Thyroid gland (tissue), 4 donors: ENCODE measurements at regions not wholly inside any gene's neighbourhood (a gene's known extent, or its start where the extent isn't known, plus 50 kb on each side); places are given as distances from the start of the nearest gene placed in this dataset.

Experiments used
- POLR2A ChIP-seq, 2 donors: fragments of 450-650 bp; IDR thresholded peaks; one replicate each; pipeline ENCODE4 v1.6.1; 2017; ENCODE audit warnings: antibody characterized with exemption in 2 of 2, mild to moderate bottlenecking in 2 of 2, moderate library complexity in 1 of 2
- TF ChIP-seq, protein P1 (sequence below), 6 experiments: fragments of 200-600 bp in 3 of 6; fragments of 450-650 bp in 3 of 6; sonication (generic) in 3 of 6; IDR thresholded peaks; one replicate each; pipeline ENCODE4 v1.5.1; 2016 to 2019; ENCODE audit warnings: antibody characterized with exemption in 6 of 6, mild to moderate bottlenecking in 2 of 6, inconsistent platforms in 1 of 6, moderate library complexity in 1 of 6

DNA sequence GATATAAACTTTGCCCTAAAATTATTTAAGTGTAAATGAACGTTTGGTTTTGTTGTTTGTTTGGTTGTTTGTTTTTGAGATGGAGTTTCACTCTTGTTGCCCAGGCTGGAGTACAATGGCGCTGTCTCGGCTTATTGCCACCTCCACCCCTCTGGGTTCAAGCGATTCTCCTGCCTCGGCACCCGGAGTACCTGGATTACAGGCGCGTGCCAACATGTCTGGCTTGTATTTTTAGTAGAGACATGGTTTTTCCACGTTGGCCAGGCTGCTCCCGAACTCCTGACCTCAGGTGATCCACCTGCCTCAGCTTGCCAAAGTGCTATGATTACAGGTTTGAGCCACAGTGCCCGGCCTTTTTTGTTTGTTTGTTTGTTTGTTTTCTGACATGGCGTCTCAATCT is 87.9 kb upstream of the CHD2 start:
- TF ChIP-seq, protein P1, sequence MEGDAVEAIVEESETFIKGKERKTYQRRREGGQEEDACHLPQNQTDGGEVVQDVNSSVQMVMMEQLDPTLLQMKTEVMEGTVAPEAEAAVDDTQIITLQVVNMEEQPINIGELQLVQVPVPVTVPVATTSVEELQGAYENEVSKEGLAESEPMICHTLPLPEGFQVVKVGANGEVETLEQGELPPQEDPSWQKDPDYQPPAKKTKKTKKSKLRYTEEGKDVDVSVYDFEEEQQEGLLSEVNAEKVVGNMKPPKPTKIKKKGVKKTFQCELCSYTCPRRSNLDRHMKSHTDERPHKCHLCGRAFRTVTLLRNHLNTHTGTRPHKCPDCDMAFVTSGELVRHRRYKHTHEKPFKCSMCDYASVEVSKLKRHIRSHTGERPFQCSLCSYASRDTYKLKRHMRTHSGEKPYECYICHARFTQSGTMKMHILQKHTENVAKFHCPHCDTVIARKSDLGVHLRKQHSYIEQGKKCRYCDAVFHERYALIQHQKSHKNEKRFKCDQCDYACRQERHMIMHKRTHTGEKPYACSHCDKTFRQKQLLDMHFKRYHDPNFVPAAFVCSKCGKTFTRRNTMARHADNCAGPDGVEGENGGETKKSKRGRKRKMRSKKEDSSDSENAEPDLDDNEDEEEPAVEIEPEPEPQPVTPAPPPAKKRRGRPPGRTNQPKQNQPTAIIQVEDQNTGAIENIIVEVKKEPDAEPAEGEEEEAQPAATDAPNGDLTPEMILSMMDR (IDR thresholded peaks at IDR 0.05) = no peak
- no peak for TF ChIP-seq POLR2A (IDR thresholded peaks at IDR 0.05)
